Uterus (tissue), 2 donors: ENCODE measurements at regions not wholly inside any gene's neighbourhood (a gene's known extent, or its start where the extent isn't known, plus 50 kb on each side); places are given as distances from the start of the nearest gene placed in this dataset.

Source experiments
- POLR2A ChIP-seq, 2 donors: fragments of 450-650 bp; IDR thresholded peaks; one replicate each; pipeline ENCODE4 v1.6.1; 2016; ENCODE audit warnings: antibody characterized with exemption in 2 of 2, mild to moderate bottlenecking in 1 of 2, moderate library complexity in 1 of 2
- TF ChIP-seq, protein P1 (sequence below), 4 experiments: fragments of 200-600 bp in 2 of 4; fragments of 450-650 bp in 2 of 4; sonication (generic) in 2 of 4; IDR thresholded peaks; one replicate each; pipeline ENCODE4 v1.5.1; 2016 to 2019; ENCODE audit warnings: antibody characterized with exemption in 4 of 4, mild to moderate bottlenecking in 2 of 4, moderate library complexity in 1 of 4

GRCh38 chr11:79783833-79784232 is 343.0 kb upstream of the TENM4 start:
- no peak for TF ChIP-seq POLR2A (IDR thresholded peaks at IDR 0.05)
- TF ChIP-seq, protein P1, sequence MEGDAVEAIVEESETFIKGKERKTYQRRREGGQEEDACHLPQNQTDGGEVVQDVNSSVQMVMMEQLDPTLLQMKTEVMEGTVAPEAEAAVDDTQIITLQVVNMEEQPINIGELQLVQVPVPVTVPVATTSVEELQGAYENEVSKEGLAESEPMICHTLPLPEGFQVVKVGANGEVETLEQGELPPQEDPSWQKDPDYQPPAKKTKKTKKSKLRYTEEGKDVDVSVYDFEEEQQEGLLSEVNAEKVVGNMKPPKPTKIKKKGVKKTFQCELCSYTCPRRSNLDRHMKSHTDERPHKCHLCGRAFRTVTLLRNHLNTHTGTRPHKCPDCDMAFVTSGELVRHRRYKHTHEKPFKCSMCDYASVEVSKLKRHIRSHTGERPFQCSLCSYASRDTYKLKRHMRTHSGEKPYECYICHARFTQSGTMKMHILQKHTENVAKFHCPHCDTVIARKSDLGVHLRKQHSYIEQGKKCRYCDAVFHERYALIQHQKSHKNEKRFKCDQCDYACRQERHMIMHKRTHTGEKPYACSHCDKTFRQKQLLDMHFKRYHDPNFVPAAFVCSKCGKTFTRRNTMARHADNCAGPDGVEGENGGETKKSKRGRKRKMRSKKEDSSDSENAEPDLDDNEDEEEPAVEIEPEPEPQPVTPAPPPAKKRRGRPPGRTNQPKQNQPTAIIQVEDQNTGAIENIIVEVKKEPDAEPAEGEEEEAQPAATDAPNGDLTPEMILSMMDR (IDR thresholded peaks at IDR 0.05): no peak
